ENCODE measurements at regions not wholly inside any gene's neighbourhood (a gene's known extent, or its start where the extent isn't known, plus 50 kb on each side); places are given as distances from the start of the nearest gene placed in this dataset.

DNA sequence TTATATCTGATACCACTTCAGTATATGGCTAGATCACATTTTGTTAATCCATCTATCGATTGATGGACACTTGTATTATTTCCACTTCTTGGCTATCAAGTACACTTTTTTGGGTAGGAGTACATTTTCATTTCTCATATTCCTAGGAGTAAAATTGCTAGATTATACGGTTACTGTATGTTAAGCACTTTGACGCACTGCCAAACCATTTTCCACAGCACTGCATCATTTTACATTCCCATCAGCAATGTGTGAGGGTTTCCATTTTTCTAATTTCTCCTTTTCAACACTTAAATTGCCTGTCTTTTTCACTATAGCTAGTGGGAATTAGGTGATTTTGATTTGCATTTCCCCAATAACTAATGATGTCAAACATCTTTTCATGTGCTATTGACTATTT is 179.3 kb upstream of the B3GAT1 start:
- no peak for TF ChIP-seq POLR2A (IDR thresholded peaks at IDR 0.05; ENCODE audit: insufficient read depth in 1 of 2, low read depth in 2 of 2, low read length in 2 of 2)
- no peak for TF ChIP-seq ZNF558 (CRISPR knock-in tag; IDR thresholded peaks at IDR 0.05; ENCODE audit: borderline replicate concordance)
- TF ChIP-seq, protein P1, sequence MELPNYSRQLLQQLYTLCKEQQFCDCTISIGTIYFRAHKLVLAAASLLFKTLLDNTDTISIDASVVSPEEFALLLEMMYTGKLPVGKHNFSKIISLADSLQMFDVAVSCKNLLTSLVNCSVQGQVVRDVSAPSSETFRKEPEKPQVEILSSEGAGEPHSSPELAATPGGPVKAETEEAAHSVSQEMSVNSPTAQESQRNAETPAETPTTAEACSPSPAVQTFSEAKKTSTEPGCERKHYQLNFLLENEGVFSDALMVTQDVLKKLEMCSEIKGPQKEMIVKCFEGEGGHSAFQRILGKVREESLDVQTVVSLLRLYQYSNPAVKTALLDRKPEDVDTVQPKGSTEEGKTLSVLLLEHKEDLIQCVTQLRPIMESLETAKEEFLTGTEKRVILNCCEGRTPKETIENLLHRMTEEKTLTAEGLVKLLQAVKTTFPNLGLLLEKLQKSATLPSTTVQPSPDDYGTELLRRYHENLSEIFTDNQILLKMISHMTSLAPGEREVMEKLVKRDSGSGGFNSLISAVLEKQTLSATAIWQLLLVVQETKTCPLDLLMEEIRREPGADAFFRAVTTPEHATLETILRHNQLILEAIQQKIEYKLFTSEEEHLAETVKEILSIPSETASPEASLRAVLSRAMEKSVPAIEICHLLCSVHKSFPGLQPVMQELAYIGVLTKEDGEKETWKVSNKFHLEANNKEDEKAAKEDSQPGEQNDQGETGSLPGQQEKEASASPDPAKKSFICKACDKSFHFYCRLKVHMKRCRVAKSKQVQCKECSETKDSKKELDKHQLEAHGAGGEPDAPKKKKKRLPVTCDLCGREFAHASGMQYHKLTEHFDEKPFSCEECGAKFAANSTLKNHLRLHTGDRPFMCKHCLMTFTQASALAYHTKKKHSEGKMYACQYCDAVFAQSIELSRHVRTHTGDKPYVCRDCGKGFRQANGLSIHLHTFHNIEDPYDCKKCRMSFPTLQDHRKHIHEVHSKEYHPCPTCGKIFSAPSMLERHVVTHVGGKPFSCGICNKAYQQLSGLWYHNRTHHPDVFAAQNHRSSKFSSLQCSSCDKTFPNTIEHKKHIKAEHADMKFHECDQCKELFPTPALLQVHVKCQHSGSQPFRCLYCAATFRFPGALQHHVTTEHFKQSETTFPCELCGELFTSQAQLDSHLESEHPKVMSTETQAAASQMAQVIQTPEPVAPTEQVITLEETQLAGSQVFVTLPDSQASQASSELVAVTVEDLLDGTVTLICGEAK (IDR thresholded peaks at IDR 0.05), result no peak
- TF ChIP-seq, protein P1 (CRISPR knock-in tag; IDR thresholded peaks at IDR 0.05), result no peak
- no peak for TF ChIP-seq NR2C2 (CRISPR knock-in tag; IDR thresholded peaks at IDR 0.05; ENCODE audit: borderline replicate concordance)
- no peak for TF ChIP-seq PCBP1 (IDR thresholded peaks at IDR 0.05; ENCODE audit: borderline replicate concordance, low read depth, low read length)
- TF ChIP-seq MAFG (CRISPR knock-in tag; IDR thresholded peaks at IDR 0.05), result no peak
- TF ChIP-seq, protein P2, sequence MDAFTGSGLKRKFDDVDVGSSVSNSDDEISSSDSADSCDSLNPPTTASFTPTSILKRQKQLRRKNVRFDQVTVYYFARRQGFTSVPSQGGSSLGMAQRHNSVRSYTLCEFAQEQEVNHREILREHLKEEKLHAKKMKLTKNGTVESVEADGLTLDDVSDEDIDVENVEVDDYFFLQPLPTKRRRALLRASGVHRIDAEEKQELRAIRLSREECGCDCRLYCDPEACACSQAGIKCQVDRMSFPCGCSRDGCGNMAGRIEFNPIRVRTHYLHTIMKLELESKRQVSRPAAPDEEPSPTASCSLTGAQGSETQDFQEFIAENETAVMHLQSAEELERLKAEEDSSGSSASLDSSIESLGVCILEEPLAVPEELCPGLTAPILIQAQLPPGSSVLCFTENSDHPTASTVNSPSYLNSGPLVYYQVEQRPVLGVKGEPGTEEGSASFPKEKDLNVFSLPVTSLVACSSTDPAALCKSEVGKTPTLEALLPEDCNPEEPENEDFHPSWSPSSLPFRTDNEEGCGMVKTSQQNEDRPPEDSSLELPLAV (CRISPR knock-in tag; conservative IDR thresholded peaks at IDR 0.05; ENCODE audit: low read depth), result no peak
